HAP-1 (cell line): ENCODE measurements at regions not wholly inside any gene's neighbourhood (a gene's known extent, or its start where the extent isn't known, plus 50 kb on each side); places are given as distances from the start of the nearest gene placed in this dataset.

Source experiments
- DNase-seq, 2 experiments: peaks; one replicate each; pipeline ENCODE4 v3.0.0-alpha.2; 2016 to 2020; ENCODE audit warnings: low spot score in 2 of 2
- H3K27me3 ChIP-seq: fragments of 250-450 bp; sonication (Bioruptor Pico); 2 replicates; pipeline ENCODE4 v1.5.1; 2020; ENCODE audit warnings: low read depth, mild to moderate bottlenecking, moderate library complexity
- H3K36me3 ChIP-seq: fragments of 250-450 bp; sonication (Bioruptor Pico); replicated peaks from 2 replicates; pipeline ENCODE4 v1.5.1; 2020; ENCODE audit warnings: mild to moderate bottlenecking
- H3K4me1 ChIP-seq: fragments of 250-450 bp; sonication (Bioruptor Pico); 2 replicates; pipeline ENCODE4 v1.5.1; 2020; ENCODE audit warnings: mild to moderate bottlenecking
- H3K4me3 ChIP-seq: fragments of 250-450 bp; sonication (Bioruptor Pico); 2 replicates; pipeline ENCODE4 v1.5.1; 2020; ENCODE audit warnings: mild to moderate bottlenecking, moderate library complexity
- H3K9me3 ChIP-seq: fragments of 250-450 bp; sonication (Bioruptor Pico); 2 replicates; pipeline ENCODE4 v1.5.1; 2020; ENCODE audit warnings: mild to moderate bottlenecking, moderate library complexity
- in situ Hi-C: fragments of 300-500 bp; cut with MboI; formaldehyde crosslinking; loops from 3 replicates; pipeline ENCODE4 v1.14.3; 2020; ENCODE audit warnings: low sequenced_read_pairs, inconsistent platforms, mixed read lengths

GRCh38 chr3:70386043-70386442 lies 73.6 kb upstream of the MDFIC2 start:
- in situ Hi-C loops = no loop called here
- DNase-seq = no peak
- Histone ChIP-seq H3K9me3 (no peaks in the 10 kb centered on the region), H3K4me1 (no peaks in the 10 kb centered on the region; the same call in 1 of the 2 replicates), H3K36me3 (no peaks in the 10 kb centered on the region), H3K4me3 (no peak overlapping the region), H3K27me3 (no peaks in the 10 kb centered on the region)

GRCh38 chr3:70383360-70383831 lies 71.0 kb upstream of the MDFIC2 start:
- H3K4me1 ChIP-seq = no peaks in the 10 kb centered on the region; the same call in 1 of the 2 replicates
- no peak overlapping the region for H3K4me3 ChIP-seq
- no peaks in the 10 kb centered on the region for H3K9me3 ChIP-seq
- in situ Hi-C loops = no loop called here
- DNase-seq = no peak
- H3K36me3 ChIP-seq = no peaks in the 10 kb centered on the region
- no peaks in the 10 kb centered on the region for H3K27me3 ChIP-seq

- Histone ChIP-seq H3K9me3 (no peaks in the 10 kb centered on the region; the same call in 1 of the 2 replicates), H3K4me3 (no peak overlapping the region), H3K27me3 (no peaks in the 10 kb centered on the region), H3K36me3 (no peaks in the 10 kb centered on the region), H3K4me1 (no peaks in the 10 kb centered on the region)
- no peak for DNase-seq
- in situ Hi-C loops = loop anchor here (25.0 kb wide), 1 partner anchor 262 kb away; no protein-coding TSS in a partner anchor
Measured at GRCh38 chr3:70374179-70374578, 61.7 kb upstream of the MDFIC2 start.
